H9 (cell line): ENCODE measurements at regions not wholly inside any gene's neighbourhood (a gene's known extent, or its start where the extent isn't known, plus 50 kb on each side); places are given as distances from the start of the nearest gene placed in this dataset.

ENCODE experiments used
- DNase-seq: peaks from one replicate; pipeline ENCODE4 v3.0.0-alpha.2; 2017
- H2AFZ ChIP-seq: one replicate; pipeline ENCODE4 v1.6.1; 2013; ENCODE audit warnings: mild to moderate bottlenecking, low read length, control low read depth, moderate library complexity
- H2AK5ac ChIP-seq: 2 replicates; pipeline ENCODE4 v1.6.1; 2013; ENCODE audit warnings: low read length, control low read depth, mixed read lengths; ENCODE audit not compliant: insufficient read length
- H2BK120ac ChIP-seq: one replicate; pipeline ENCODE4 v1.6.1; 2013; ENCODE audit warnings: low read depth, mild to moderate bottlenecking, low read length, control low read depth, inconsistent platforms; ENCODE audit not compliant: poor library complexity, severe bottlenecking
- H2BK12ac ChIP-seq: 2 replicates; pipeline ENCODE4 v1.6.1; 2013; ENCODE audit warnings: low read length, control low read depth, mixed read lengths, low read depth; ENCODE audit not compliant: insufficient read length
- H2BK15ac ChIP-seq: 2 replicates; pipeline ENCODE4 v1.6.1; 2013; ENCODE audit warnings: low read depth, low read length, control low read depth
- H2BK20ac ChIP-seq: one replicate; pipeline ENCODE4 v1.6.1; 2013; ENCODE audit warnings: low read depth, mild to moderate bottlenecking, low read length, control low read depth, inconsistent platforms; ENCODE audit not compliant: poor library complexity, severe bottlenecking
- H2BK5ac ChIP-seq: 2 replicates; pipeline ENCODE4 v1.6.1; 2013; ENCODE audit warnings: low read length, control low read depth, mixed read lengths; ENCODE audit not compliant: insufficient read length
- H3K14ac ChIP-seq: 2 replicates; pipeline ENCODE4 v1.6.1; 2013; ENCODE audit warnings: low read length, control low read depth; ENCODE audit not compliant: insufficient read depth
- H3K18ac ChIP-seq: 2 replicates; pipeline ENCODE4 v1.6.1; 2013; ENCODE audit warnings: low read depth, mild to moderate bottlenecking, mixed read lengths, low read length, control low read depth; ENCODE audit not compliant: insufficient read length
- H3K23ac ChIP-seq: 2 replicates; pipeline ENCODE4 v1.6.1; 2013; ENCODE audit warnings: low read length, control low read depth, mixed read lengths, low read depth; ENCODE audit not compliant: insufficient read length
- H3K23me2 ChIP-seq: 2 replicates; pipeline ENCODE4 v1.6.1; 2013; ENCODE audit warnings: low read depth, mild to moderate bottlenecking, mixed read lengths, low read length, control low read depth; ENCODE audit not compliant: insufficient read length, poor library complexity, severe bottlenecking
- H3K27ac ChIP-seq: 2 replicates; pipeline ENCODE4 v1.5.1; 2013; ENCODE audit warnings: low read length, control low read depth, mixed read lengths, low read depth; ENCODE audit not compliant: insufficient read length
- H3K27me3 ChIP-seq: 2 replicates; pipeline ENCODE4 v1.6.1; 2013; ENCODE audit warnings: low read length, control low read depth, inconsistent platforms; ENCODE audit not compliant: insufficient read depth
- H3K4ac ChIP-seq: 2 replicates; pipeline ENCODE4 v1.6.1; 2013; ENCODE audit warnings: low read depth, mild to moderate bottlenecking, control low read depth, inconsistent platforms, low read length, moderate library complexity
- H3K4me1 ChIP-seq: 2 replicates; pipeline ENCODE4 v1.6.1; 2013; ENCODE audit warnings: low read length, control low read depth, inconsistent platforms; ENCODE audit not compliant: insufficient read depth
- H3K4me2 ChIP-seq: 2 replicates; pipeline ENCODE4 v1.6.1; 2013; ENCODE audit warnings: low read length, control low read depth, mixed read lengths; ENCODE audit not compliant: insufficient read length, insufficient read depth
- H3K56ac ChIP-seq: 2 replicates; pipeline ENCODE4 v1.6.1; 2013; ENCODE audit warnings: low read depth, mild to moderate bottlenecking, mixed read lengths, low read length, control low read depth; ENCODE audit not compliant: insufficient read length
- H3K79me1 ChIP-seq: 2 replicates; pipeline ENCODE4 v1.6.1; 2013; ENCODE audit warnings: low read depth, mild to moderate bottlenecking, moderate library complexity, low read length, control low read depth, inconsistent platforms; ENCODE audit not compliant: insufficient read depth, poor library complexity, severe bottlenecking
- H3K79me2 ChIP-seq: 2 replicates; pipeline ENCODE4 v1.6.1; 2013; ENCODE audit warnings: low read length, control low read depth, inconsistent platforms; ENCODE audit not compliant: insufficient read depth
- H3K9ac ChIP-seq: 2 replicates; pipeline ENCODE4 v1.6.1; 2013; ENCODE audit warnings: low read length, control low read depth, mixed read lengths; ENCODE audit not compliant: insufficient read length; ENCODE audit errors: extremely low read depth
- H3K9me3 ChIP-seq: one replicate; pipeline ENCODE4 v1.6.1; 2013; ENCODE audit warnings: low read depth, low read length, inconsistent platforms; ENCODE audit not compliant: control insufficient read depth
- H3T11ph ChIP-seq: one replicate; pipeline ENCODE4 v1.6.1; 2013; ENCODE audit warnings: mild to moderate bottlenecking, low read length, control low read depth, inconsistent platforms
- H4K20me1 ChIP-seq: one replicate; pipeline ENCODE4 v1.6.1; 2013; ENCODE audit not compliant: control insufficient read depth, insufficient read length, insufficient read depth
- H4K5ac ChIP-seq: 2 replicates; pipeline ENCODE4 v1.6.1; 2013; ENCODE audit warnings: low read depth, mild to moderate bottlenecking, mixed read lengths, low read length, control low read depth; ENCODE audit not compliant: insufficient read length
- H4K8ac ChIP-seq: replicated peaks from 2 replicates; pipeline ENCODE4 v1.6.1; 2013; ENCODE audit warnings: low read length, control low read depth, mixed read lengths, low read depth; ENCODE audit not compliant: insufficient read length
- H4K91ac ChIP-seq: 2 replicates; pipeline ENCODE4 v1.6.1; 2013; ENCODE audit warnings: low read depth, mild to moderate bottlenecking, moderate library complexity, mixed read lengths, low read length, control low read depth; ENCODE audit not compliant: insufficient read length
- H3K27ac Mint-ChIP-seq, 3 experiments: 2 replicates in 2 of 3; 3 replicates in 1 of 3; pipeline ENCODE4 v1.8.0; 2020 to 2021; ENCODE audit warnings: mixed read lengths in 3 of 3, mild to moderate bottlenecking in 1 of 3, moderate library complexity in 1 of 3
- H3K27me3 Mint-ChIP-seq: 2 replicates; pipeline ENCODE4 v1.8.0; 2021; ENCODE audit warnings: low read depth, mild to moderate bottlenecking, moderate library complexity, mixed read lengths
- H3K36me3 Mint-ChIP-seq, 3 experiments: 2 replicates in 2 of 3; 3 replicates in 1 of 3; pipeline ENCODE4 v1.8.0; 2020 to 2021; ENCODE audit warnings: low read depth in 3 of 3, mixed read lengths in 3 of 3; ENCODE audit not compliant: insufficient read depth in 1 of 3
- H3K4me1 Mint-ChIP-seq, 2 experiments: 2 replicates each; pipeline ENCODE4 v1.8.0; 2020; ENCODE audit warnings: mixed read lengths in 2 of 2
- H3K4me3 Mint-ChIP-seq, 2 experiments: 2 replicates in 1 of 2; 3 replicates in 1 of 2; pipeline ENCODE4 v1.8.0; 2020 to 2021; ENCODE audit warnings: mild to moderate bottlenecking in 2 of 2, mixed read lengths in 2 of 2, moderate library complexity in 1 of 2
- H3K9me3 Mint-ChIP-seq, 2 experiments: 2 replicates in 1 of 2; 3 replicates in 1 of 2; pipeline ENCODE4 v1.8.0; 2020; ENCODE audit warnings: mild to moderate bottlenecking in 2 of 2, mixed read lengths in 2 of 2, moderate library complexity in 1 of 2
- WGBS: extraction: QIAGEN DNeasy Blood & Tissue Kit; methylation state at CpG from one replicate; pipeline ENCODE4 v1.1.7; 2013; ENCODE audit warnings: missing lambda C conversion rate, low lambda C conversion rate, mixed read lengths; ENCODE audit not compliant: insufficient read length; ENCODE audit errors: extremely low coverage; 5-methylcytosine and 5-hydroxymethylcytosine counted together
- TF ChIP-seq, protein P1 (sequence below): fragments of 200-600 bp; sonication (generic); conservative IDR thresholded peaks from 3 replicates; pipeline ENCODE4 v1.8.0; 2021; ENCODE audit warnings: antibody characterized with exemption, mild to moderate bottlenecking

DNA sequence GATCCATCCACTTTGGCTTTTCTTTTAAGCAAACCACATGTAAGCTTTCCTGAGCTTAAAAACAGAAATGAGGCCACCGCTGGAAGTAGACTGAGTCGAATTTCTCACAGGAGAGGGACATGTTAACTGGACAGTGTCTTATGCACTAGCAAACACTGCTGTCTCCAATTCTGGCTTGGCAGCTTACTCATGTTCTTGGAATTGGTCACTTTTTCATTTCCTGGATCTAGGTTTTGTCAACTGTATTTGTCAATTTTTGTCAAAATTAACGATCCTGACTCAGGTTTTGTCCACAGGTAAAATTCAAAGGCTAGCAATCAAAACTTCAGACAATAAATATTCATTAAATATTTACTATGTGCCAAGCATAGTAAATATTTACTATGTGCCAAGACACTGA, 601.5 kb downstream of the RNF144B start:
- no peak overlapping the region for H4K5ac ChIP-seq
- no peak overlapping the region for H3T11ph ChIP-seq
- no peaks in the 10 kb centered on the region for H3K27me3 ChIP-seq
- no peak overlapping the region for H3K27ac ChIP-seq
- no peaks in the 10 kb centered on the region for H3K9me3 ChIP-seq
- H3K23ac ChIP-seq = no peak overlapping the region
- Mint-ChIP-seq H3K27me3 (peaks cover 3% of the 10 kb centered on the region), H3K9me3 (no peaks in the 10 kb centered on the region; a peak in 1 of 5 replicates), H3K27ac (no peak overlapping the region), H3K4me3 (no peak overlapping the region), H3K36me3 (no peaks in the 10 kb centered on the region), H3K4me1 (peaks cover 8 to 13% of the 10 kb centered on the region in 2 experiments)
- H3K79me1 ChIP-seq = no peaks in the 10 kb centered on the region
- no peak overlapping the region for H2BK120ac ChIP-seq
- no peak overlapping the region for H3K56ac ChIP-seq
- no CpG with 5 or more reads among the region's 3 CpGs for WGBS
- no peak overlapping the region for H2BK15ac ChIP-seq
- no peak overlapping the region for H3K9ac ChIP-seq
- H3K14ac ChIP-seq = no peak overlapping the region
- H3K18ac ChIP-seq = no peak overlapping the region
- no peaks in the 10 kb centered on the region for H3K23me2 ChIP-seq
- no peak overlapping the region for H2BK20ac ChIP-seq
- no peak overlapping the region for H4K91ac ChIP-seq
- H3K79me2 ChIP-seq = no peaks in the 10 kb centered on the region
- no peaks in the 10 kb centered on the region for H4K20me1 ChIP-seq
- TF ChIP-seq, protein P1, sequence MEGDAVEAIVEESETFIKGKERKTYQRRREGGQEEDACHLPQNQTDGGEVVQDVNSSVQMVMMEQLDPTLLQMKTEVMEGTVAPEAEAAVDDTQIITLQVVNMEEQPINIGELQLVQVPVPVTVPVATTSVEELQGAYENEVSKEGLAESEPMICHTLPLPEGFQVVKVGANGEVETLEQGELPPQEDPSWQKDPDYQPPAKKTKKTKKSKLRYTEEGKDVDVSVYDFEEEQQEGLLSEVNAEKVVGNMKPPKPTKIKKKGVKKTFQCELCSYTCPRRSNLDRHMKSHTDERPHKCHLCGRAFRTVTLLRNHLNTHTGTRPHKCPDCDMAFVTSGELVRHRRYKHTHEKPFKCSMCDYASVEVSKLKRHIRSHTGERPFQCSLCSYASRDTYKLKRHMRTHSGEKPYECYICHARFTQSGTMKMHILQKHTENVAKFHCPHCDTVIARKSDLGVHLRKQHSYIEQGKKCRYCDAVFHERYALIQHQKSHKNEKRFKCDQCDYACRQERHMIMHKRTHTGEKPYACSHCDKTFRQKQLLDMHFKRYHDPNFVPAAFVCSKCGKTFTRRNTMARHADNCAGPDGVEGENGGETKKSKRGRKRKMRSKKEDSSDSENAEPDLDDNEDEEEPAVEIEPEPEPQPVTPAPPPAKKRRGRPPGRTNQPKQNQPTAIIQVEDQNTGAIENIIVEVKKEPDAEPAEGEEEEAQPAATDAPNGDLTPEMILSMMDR = no peak
- H3K4me2 ChIP-seq = no peak overlapping the region
- no peak overlapping the region for H2AFZ ChIP-seq
- no peak overlapping the region for H2BK5ac ChIP-seq
- DNase-seq = no peak
- H3K4me1 ChIP-seq = no peaks in the 10 kb centered on the region
- H2AK5ac ChIP-seq = no peak overlapping the region
- H3K4ac ChIP-seq = no peak overlapping the region
- H2BK12ac ChIP-seq = no peak overlapping the region
- H4K8ac ChIP-seq = no peak overlapping the region
